Uterus (tissue), 3 donors: ENCODE measurements at regions not wholly inside any gene's neighbourhood (a gene's known extent, or its start where the extent isn't known, plus 50 kb on each side); places are given as distances from the start of the nearest gene placed in this dataset.

ENCODE experiments used
- DNase-seq, 2 donors: peaks; one replicate each; pipeline ENCODE4 v3.0.0-alpha.2; 2019 to 2020
- H3K27ac ChIP-seq, 2 donors: fragments of 200-600 bp; sonication (generic); 1 replicate in 1 of 2; 2 replicates in 1 of 2; pipeline ENCODE4 v1.5.1; 2016 to 2018
- H3K27me3 ChIP-seq, 2 donors: fragments of 200-600 bp; sonication (generic); one replicate each; pipeline ENCODE4 v1.5.1; 2018 to 2019; ENCODE audit warnings: control low read depth in 1 of 2
- H3K36me3 ChIP-seq, 2 donors: fragments of 200-600 bp; sonication (generic); one replicate each; pipeline ENCODE4 v1.5.1; 2019; ENCODE audit warnings: control low read depth in 1 of 2
- H3K4me1 ChIP-seq, 2 donors: fragments of 200-600 bp; sonication (generic); one replicate each; pipeline ENCODE4 v1.5.1; 2018 to 2019; ENCODE audit warnings: control low read depth in 1 of 2
- H3K4me3 ChIP-seq, 2 donors: fragments of 200-600 bp; sonication (generic); 1 replicate in 1 of 2; 2 replicates in 1 of 2; pipeline ENCODE4 v1.5.1; 2018 to 2019; ENCODE audit warnings: mild to moderate bottlenecking in 1 of 2
- H3K9me3 ChIP-seq, 2 donors: fragments of 200-600 bp; sonication (generic); one replicate each; pipeline ENCODE4 v1.5.1; 2019; ENCODE audit warnings: control low read depth in 1 of 2
- CTCF ChIP-seq, 4 experiments: fragments of 200-600 bp in 2 of 4; fragments of 450-650 bp in 2 of 4; sonication (generic) in 2 of 4; IDR thresholded peaks; one replicate each; pipeline ENCODE4 v1.5.1; 2016 to 2019; ENCODE audit warnings: antibody characterized with exemption in 4 of 4, mild to moderate bottlenecking in 2 of 4, moderate library complexity in 1 of 4
- POLR2A ChIP-seq, 2 donors: fragments of 450-650 bp; IDR thresholded peaks; one replicate each; pipeline ENCODE4 v1.6.1; 2016; ENCODE audit warnings: antibody characterized with exemption in 2 of 2, mild to moderate bottlenecking in 1 of 2, moderate library complexity in 1 of 2
- intact Hi-C: fragments of 100-400 bp; cut with DNase I; formaldehyde crosslinking; loops from one replicate; pipeline ENCODE4 v1.15.1; 2023; ENCODE audit warnings: low total_unique reads
- donor health status: DM: yes; HTN: yes; CAD: no.

GRCh38 chr7:54904130-54904529 lies 114.7 kb upstream of the EGFR start:
- Histone ChIP-seq H3K27me3 (no peaks in the 10 kb centered on the region), H3K27ac (peak overlapping the region; percentile 52), H3K4me3 (no peak overlapping the region), H3K9me3 (no peaks in the 10 kb centered on the region), H3K36me3 (no peaks in the 10 kb centered on the region), H3K4me1 (no peaks in the 10 kb centered on the region)
- intact Hi-C loops = no loop called here
- peak in 1 of 2 donors; percentile 41 for DNase-seq
- TF ChIP-seq CTCF (IDR thresholded peaks at IDR 0.05) (no peak), POLR2A (IDR thresholded peaks at IDR 0.05) (no peak)

GRCh38 chr7:54904986-54905385 lies 113.8 kb upstream of the EGFR start:
- intact Hi-C loops = no loop called here
- no peak overlapping the region for H3K27ac ChIP-seq
- H3K36me3 ChIP-seq = no peaks in the 10 kb centered on the region
- H3K4me1 ChIP-seq = no peaks in the 10 kb centered on the region
- DNase-seq = no peak
- H3K27me3 ChIP-seq = no peaks in the 10 kb centered on the region
- TF ChIP-seq POLR2A (IDR thresholded peaks at IDR 0.05) (no peak), CTCF (IDR thresholded peaks at IDR 0.05) (no peak)
- H3K9me3 ChIP-seq = no peaks in the 10 kb centered on the region
- no peak overlapping the region for H3K4me3 ChIP-seq

- Histone ChIP-seq H3K4me1 (no peaks in the 10 kb centered on the region), H3K27ac (no peak overlapping the region), H3K27me3 (no peaks in the 10 kb centered on the region), H3K36me3 (no peaks in the 10 kb centered on the region), H3K4me3 (no peak overlapping the region), H3K9me3 (no peaks in the 10 kb centered on the region)
- TF ChIP-seq CTCF (IDR thresholded peaks at IDR 0.05) = no peak
- no peak for TF ChIP-seq POLR2A (IDR thresholded peaks at IDR 0.05)
- intact Hi-C loops = no loop called here
- DNase-seq = no peak
These were observed 111.9 kb upstream of the EGFR start for GRCh38 chr7:54906963-54907362.

GRCh38 chr7:54907981-54908380 lies 110.8 kb upstream of the EGFR start:
- no peak overlapping the region for H3K4me3 ChIP-seq
- H3K27me3 ChIP-seq = no peaks in the 10 kb centered on the region
- intact Hi-C loops = no loop called here

GRCh38 chr7:54908760-54909438 lies 109.9 kb upstream of the EGFR start:
- intact Hi-C loops = no loop called here
- Histone ChIP-seq H3K9me3 (no peaks in the 10 kb centered on the region), H3K27ac (no peak overlapping the region), H3K36me3 (no peaks in the 10 kb centered on the region), H3K4me1 (no peaks in the 10 kb centered on the region), H3K27me3 (no peaks in the 10 kb centered on the region), H3K4me3 (no peak overlapping the region)
- TF ChIP-seq CTCF (IDR thresholded peaks at IDR 0.05) = no peak
- TF ChIP-seq POLR2A (IDR thresholded peaks at IDR 0.05) = no peak
- DNase-seq = no peak

More at GRCh38 chr7:54907981-54908380, 110.8 kb upstream of the EGFR start:
- TF ChIP-seq POLR2A (IDR thresholded peaks at IDR 0.05) (no peak), CTCF (IDR thresholded peaks at IDR 0.05) (no peak)
- Histone ChIP-seq H3K9me3 (no peaks in the 10 kb centered on the region), H3K4me1 (no peaks in the 10 kb centered on the region), H3K27ac (no peak overlapping the region), H3K36me3 (no peaks in the 10 kb centered on the region)
- DNase-seq = no peak
